Subcutaneous abdominal adipose tissue (tissue), 5 donors: ENCODE measurements at regions not wholly inside any gene's neighbourhood (a gene's known extent, or its start where the extent isn't known, plus 50 kb on each side); places are given as distances from the start of the nearest gene placed in this dataset.

Source experiments
- H3K27ac ChIP-seq: one replicate; pipeline ENCODE4 v1.7.0; 2013; ENCODE audit warnings: low read depth, mild to moderate bottlenecking, inconsistent platforms, low read length, moderate library complexity
- H3K27me3 ChIP-seq, 5 donors: one replicate each; pipeline ENCODE4 v1.7.0; 2013; ENCODE audit warnings: low read length in 5 of 5, inconsistent platforms in 1 of 5; ENCODE audit not compliant: control insufficient read depth in 5 of 5, insufficient read depth in 4 of 5
- H3K36me3 ChIP-seq, 5 donors: one replicate each; pipeline ENCODE4 v1.7.0; 2013; ENCODE audit warnings: low read length in 5 of 5; ENCODE audit not compliant: control insufficient read depth in 5 of 5, insufficient read depth in 5 of 5
- H3K4me1 ChIP-seq, 5 donors: one replicate each; pipeline ENCODE4 v1.7.0; 2013; ENCODE audit warnings: low read length in 5 of 5, mild to moderate bottlenecking in 3 of 5, moderate library complexity in 1 of 5; ENCODE audit not compliant: control insufficient read depth in 5 of 5, insufficient read depth in 5 of 5
- H3K4me3 ChIP-seq, 5 donors: one replicate each; pipeline ENCODE4 v1.7.0; 2013; ENCODE audit warnings: low read length in 5 of 5, low read depth in 1 of 5
- H3K9ac ChIP-seq, 5 donors: one replicate each; pipeline ENCODE4 v1.7.0; 2013; ENCODE audit warnings: low read length in 5 of 5, mild to moderate bottlenecking in 4 of 5, moderate library complexity in 3 of 5
- H3K9me3 ChIP-seq, 5 donors: one replicate each; pipeline ENCODE4 v1.7.0; 2013; ENCODE audit warnings: low read length in 5 of 5; ENCODE audit not compliant: control insufficient read depth in 5 of 5
- donor health status: healthy.
- donor health status: healthy.
- donor health status: healthy.
- donor health status: healthy.
- donor health status: healthy.

- Histone ChIP-seq H3K36me3 (no peaks in the 10 kb centered on the region), H3K4me1 (no peaks in the 10 kb centered on the region), H3K4me3 (no peak overlapping the region), H3K9ac (no peak overlapping the region), H3K27me3 (peaks cover 0 to 4% (median 0%) of the 10 kb centered on the region in 5 donors), H3K9me3 (no peaks in the 10 kb centered on the region), H3K27ac (no peak overlapping the region)
Observed at GRCh38 chrX:96386981-96387380, 297.7 kb upstream of the DIAPH2 start.

DNA sequence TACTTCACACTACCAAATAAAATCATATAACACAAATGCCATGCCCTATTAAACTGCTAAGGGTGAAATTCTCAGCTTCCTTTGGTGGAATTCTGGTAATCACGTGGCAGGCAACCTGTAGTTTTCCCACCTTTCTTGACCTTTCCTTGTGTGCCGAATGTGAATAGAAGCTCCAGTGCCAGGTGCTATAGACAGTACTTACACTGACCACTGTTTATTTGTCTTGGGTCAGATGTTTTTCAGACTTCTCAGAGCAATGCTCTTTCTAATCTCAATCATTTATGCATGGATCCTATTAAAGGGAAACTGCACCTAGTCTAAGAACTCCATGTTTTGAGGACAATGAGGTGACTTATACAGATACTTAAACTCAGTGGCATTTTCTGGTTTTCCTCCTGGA lies 296.8 kb upstream of the DIAPH2 start:
- Histone ChIP-seq H3K4me3 (no peak overlapping the region), H3K9ac (no peak overlapping the region), H3K27me3 (peaks cover 0 to 4% (median 0%) of the 10 kb centered on the region in 5 donors), H3K27ac (no peak overlapping the region), H3K36me3 (no peaks in the 10 kb centered on the region), H3K9me3 (no peaks in the 10 kb centered on the region), H3K4me1 (no peaks in the 10 kb centered on the region)

- no peak overlapping the region for H3K4me3 ChIP-seq
- H3K9ac ChIP-seq = no peak overlapping the region
- no peaks in the 10 kb centered on the region for H3K4me1 ChIP-seq
- H3K36me3 ChIP-seq = no peaks in the 10 kb centered on the region
- H3K27ac ChIP-seq = no peak overlapping the region
- H3K27me3 ChIP-seq = peaks cover 0 to 4% (median 0%) of the 10 kb centered on the region in 5 donors
- no peaks in the 10 kb centered on the region for H3K9me3 ChIP-seq
Observed at GRCh38 chrX:96389281-96390047, 295.2 kb upstream of the DIAPH2 start.

- Histone ChIP-seq H3K9ac (no peak overlapping the region), H3K9me3 (no peaks in the 10 kb centered on the region), H3K27ac (no peak overlapping the region), H3K4me1 (no peaks in the 10 kb centered on the region), H3K36me3 (no peaks in the 10 kb centered on the region), H3K27me3 (peaks cover 0 to 4% (median 0%) of the 10 kb centered on the region in 5 donors), H3K4me3 (no peak overlapping the region)
Observed at GRCh38 chrX:96394598-96394997, 290.0 kb upstream of the DIAPH2 start.

- Histone ChIP-seq H3K27ac (no peak overlapping the region), H3K4me1 (peaks cover 0 to 10% (median 7%) of the 10 kb centered on the region in 5 donors), H3K27me3 (peaks cover 0 to 3% (median 0%) of the 10 kb centered on the region in 5 donors), H3K9ac (no peak overlapping the region), H3K36me3 (no peaks in the 10 kb centered on the region), H3K4me3 (no peak overlapping the region), H3K9me3 (no peaks in the 10 kb centered on the region)
Observed at GRCh38 chrX:96403446-96403845, 281.2 kb upstream of the DIAPH2 start.

GRCh38 chrX:96405842-96406241 lies 278.8 kb upstream of the DIAPH2 start:
- H3K9ac ChIP-seq = no peak overlapping the region
- H3K4me3 ChIP-seq = no peak overlapping the region
- no peaks in the 10 kb centered on the region for H3K27me3 ChIP-seq

DNA sequence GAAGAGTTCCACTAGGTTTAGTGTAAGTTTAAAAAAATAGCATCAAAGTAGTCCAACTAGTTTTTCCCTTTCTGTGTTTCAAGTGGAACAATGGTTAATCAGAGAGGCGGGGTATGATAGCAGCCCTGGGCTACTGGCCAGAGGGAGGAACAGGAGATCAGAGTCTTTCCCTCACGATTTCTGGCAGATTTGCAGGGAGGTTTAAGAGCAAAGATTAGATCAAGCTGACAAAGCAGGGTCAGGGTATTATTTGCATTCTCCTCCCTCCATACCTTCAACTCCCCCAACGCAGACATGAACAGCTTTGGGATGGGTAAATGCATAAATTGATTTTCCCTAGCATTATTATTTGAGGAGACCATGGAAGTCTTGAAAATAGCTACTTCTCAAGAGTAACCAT lies 277.6 kb upstream of the DIAPH2 start:
- Histone ChIP-seq H3K9ac (no peak overlapping the region), H3K4me3 (no peak overlapping the region), H3K4me1 (peaks cover 0 to 10% (median 7%) of the 10 kb centered on the region in 5 donors), H3K27me3 (no peaks in the 10 kb centered on the region), H3K36me3 (no peaks in the 10 kb centered on the region), H3K27ac (peak overlapping the region; percentile 49), H3K9me3 (no peaks in the 10 kb centered on the region)

More at GRCh38 chrX:96405842-96406241, 278.8 kb upstream of the DIAPH2 start:
- no peaks in the 10 kb centered on the region for H3K36me3 ChIP-seq
- H3K9me3 ChIP-seq = no peaks in the 10 kb centered on the region
- peaks cover 0 to 10% (median 7%) of the 10 kb centered on the region in 5 donors for H3K4me1 ChIP-seq
- no peak overlapping the region for H3K27ac ChIP-seq

- H3K9me3 ChIP-seq = no peaks in the 10 kb centered on the region
- no peaks in the 10 kb centered on the region for H3K36me3 ChIP-seq
- H3K4me3 ChIP-seq = no peak overlapping the region
- peaks cover 0 to 10% (median 7%) of the 10 kb centered on the region in 5 donors for H3K4me1 ChIP-seq
- H3K27me3 ChIP-seq = no peaks in the 10 kb centered on the region
- peak overlapping the region; percentile 51 for H3K27ac ChIP-seq
- H3K9ac ChIP-seq = no peak overlapping the region
Observed at GRCh38 chrX:96407501-96407900, 277.1 kb upstream of the DIAPH2 start.

DNA sequence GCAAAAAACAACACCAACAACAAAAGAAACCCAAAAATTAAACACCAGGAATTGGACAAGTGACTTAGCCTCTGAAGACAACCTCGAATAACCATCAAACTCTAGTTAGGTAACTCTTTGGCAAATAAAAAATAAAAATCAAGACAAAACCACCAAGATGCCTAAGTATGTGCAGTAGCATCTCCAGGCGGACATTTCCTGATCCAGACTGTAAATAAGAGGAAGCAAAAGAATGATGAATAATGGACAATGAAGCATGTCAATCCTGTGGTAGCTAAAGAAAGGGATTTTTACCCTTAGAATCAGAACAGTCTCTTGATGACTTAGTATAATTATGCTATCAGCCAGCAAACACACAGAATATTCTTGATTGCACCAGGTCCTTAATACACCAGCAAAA lies 276.7 kb upstream of the DIAPH2 start:
- Histone ChIP-seq H3K27me3 (peaks cover 0 to 3% (median 0%) of the 10 kb centered on the region in 5 donors), H3K27ac (peak overlapping the region; percentile 51), H3K36me3 (no peaks in the 10 kb centered on the region), H3K4me3 (no peak overlapping the region), H3K4me1 (peaks cover 0 to 10% (median 7%) of the 10 kb centered on the region in 5 donors), H3K9ac (no peak overlapping the region), H3K9me3 (no peaks in the 10 kb centered on the region)

GRCh38 chrX:96410927-96411326 lies 273.7 kb upstream of the DIAPH2 start:
- peaks cover 0 to 10% (median 7%) of the 10 kb centered on the region in 5 donors for H3K4me1 ChIP-seq
- no peaks in the 10 kb centered on the region for H3K36me3 ChIP-seq
- H3K27ac ChIP-seq = no peak overlapping the region
- H3K4me3 ChIP-seq = no peak overlapping the region
- H3K9ac ChIP-seq = no peak overlapping the region
- peaks cover 0 to 3% (median 0%) of the 10 kb centered on the region in 5 donors for H3K27me3 ChIP-seq
- no peaks in the 10 kb centered on the region for H3K9me3 ChIP-seq
